ENCODE measurements at regions not wholly inside any gene's neighbourhood (a gene's known extent, or its start where the extent isn't known, plus 50 kb on each side); places are given as distances from the start of the nearest gene placed in this dataset.

GRCh38 chr11:31884080-31884479 is 73.0 kb upstream of the PAX6 start:
- no peak for TF ChIP-seq CTCF (IDR thresholded peaks at IDR 0.05)
- TF ChIP-seq POLR2A (IDR thresholded peaks at IDR 0.05), result no peak
